ENCODE measurements at regions not wholly inside any gene's neighbourhood (a gene's known extent, or its start where the extent isn't known, plus 50 kb on each side); places are given as distances from the start of the nearest gene placed in this dataset.

GRCh38 chrX:8921615-8922014 is 112.3 kb downstream of the FAM9B start:
- TF ChIP-seq, protein P1, sequence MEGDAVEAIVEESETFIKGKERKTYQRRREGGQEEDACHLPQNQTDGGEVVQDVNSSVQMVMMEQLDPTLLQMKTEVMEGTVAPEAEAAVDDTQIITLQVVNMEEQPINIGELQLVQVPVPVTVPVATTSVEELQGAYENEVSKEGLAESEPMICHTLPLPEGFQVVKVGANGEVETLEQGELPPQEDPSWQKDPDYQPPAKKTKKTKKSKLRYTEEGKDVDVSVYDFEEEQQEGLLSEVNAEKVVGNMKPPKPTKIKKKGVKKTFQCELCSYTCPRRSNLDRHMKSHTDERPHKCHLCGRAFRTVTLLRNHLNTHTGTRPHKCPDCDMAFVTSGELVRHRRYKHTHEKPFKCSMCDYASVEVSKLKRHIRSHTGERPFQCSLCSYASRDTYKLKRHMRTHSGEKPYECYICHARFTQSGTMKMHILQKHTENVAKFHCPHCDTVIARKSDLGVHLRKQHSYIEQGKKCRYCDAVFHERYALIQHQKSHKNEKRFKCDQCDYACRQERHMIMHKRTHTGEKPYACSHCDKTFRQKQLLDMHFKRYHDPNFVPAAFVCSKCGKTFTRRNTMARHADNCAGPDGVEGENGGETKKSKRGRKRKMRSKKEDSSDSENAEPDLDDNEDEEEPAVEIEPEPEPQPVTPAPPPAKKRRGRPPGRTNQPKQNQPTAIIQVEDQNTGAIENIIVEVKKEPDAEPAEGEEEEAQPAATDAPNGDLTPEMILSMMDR (IDR thresholded peaks at IDR 0.05 in 8 of 11, conservative IDR thresholded peaks at IDR 0.05 in 3 of 11) = no peak
- TF ChIP-seq POLR2AphosphoS5 (IDR thresholded peaks at IDR 0.05) (no peak), POLR2A (IDR thresholded peaks at IDR 0.05) (no peak)
